ENCODE measurements at regions not wholly inside any gene's neighbourhood (a gene's known extent, or its start where the extent isn't known, plus 50 kb on each side); places are given as distances from the start of the nearest gene placed in this dataset.

- Histone ChIP-seq H3K4me1 (no peaks in the 10 kb centered on the region), H3K27ac (no peak overlapping the region), H3K36me3 (no peaks in the 10 kb centered on the region), H3K4me3 (no peak overlapping the region), H3K27me3 (no peaks in the 10 kb centered on the region), H3K9me3 (no peaks in the 10 kb centered on the region)
- intact Hi-C loops (cut with DNase I; ENCODE audit: low total_unique reads): no loop called here
- TF ChIP-seq POLR2AphosphoS5 (IDR thresholded peaks at IDR 0.05) (no peak), CTCF (IDR thresholded peaks at IDR 0.05) (no peak), POLR2A (IDR thresholded peaks at IDR 0.05) (no peak), EP300 (IDR thresholded peaks at IDR 0.05) (no peak)
- no peak for DNase-seq
- WGBS, 5 donors: 72 to 84% (median 77%) methylated on average over 2 of the region's 2 CpGs
These were observed 347.2 kb upstream of the ZC3H15 start for GRCh38 chr2:186138845-186139244.

- Histone ChIP-seq H3K36me3 (peaks cover 0 to 7% (median 0%) of the 10 kb centered on the region in 4 donors), H3K27ac (no peak overlapping the region), H3K4me3 (no peak overlapping the region), H3K9me3 (peaks cover 0 to 41% (median 21%) of the 10 kb centered on the region in 4 donors), H3K27me3 (no peaks in the 10 kb centered on the region), H3K4me1 (no peaks in the 10 kb centered on the region)
- DNase-seq: no peak
- TF ChIP-seq CTCF (IDR thresholded peaks at IDR 0.05): no peak
- TF ChIP-seq POLR2A (IDR thresholded peaks at IDR 0.05): no peak
- no peak for TF ChIP-seq POLR2AphosphoS5 (IDR thresholded peaks at IDR 0.05)
- TF ChIP-seq EP300 (IDR thresholded peaks at IDR 0.05): no peak
- intact Hi-C loops (cut with DNase I; ENCODE audit: low total_unique reads): no loop called here
These were observed 327.0 kb upstream of the ZC3H15 start for GRCh38 chr2:186159101-186159500.

- WGBS, 5 donors: 96 to 100% (median 98%) methylated on average over 2 of the region's 2 CpGs
- Histone ChIP-seq H3K27me3 (no peaks in the 10 kb centered on the region), H3K4me3 (no peak overlapping the region), H3K4me1 (no peaks in the 10 kb centered on the region), H3K36me3 (no peaks in the 10 kb centered on the region), H3K27ac (no peak overlapping the region), H3K9me3 (peaks cover 0 to 9% (median 3%) of the 10 kb centered on the region in 4 donors)
- DNase-seq: no peak
- TF ChIP-seq EP300 (IDR thresholded peaks at IDR 0.05) (no peak), POLR2AphosphoS5 (IDR thresholded peaks at IDR 0.05) (no peak), POLR2A (IDR thresholded peaks at IDR 0.05) (no peak), CTCF (IDR thresholded peaks at IDR 0.05) (no peak)
- intact Hi-C loops (cut with DNase I; ENCODE audit: low total_unique reads): no loop called here
These were observed 321.7 kb upstream of the ZC3H15 start for GRCh38 chr2:186164325-186164724.

- no peaks in the 10 kb centered on the region for H3K4me1 ChIP-seq
- no peaks in the 10 kb centered on the region for H3K27me3 ChIP-seq
- DNase-seq: no peak
- H3K9me3 ChIP-seq: no peaks in the 10 kb centered on the region
- H3K27ac ChIP-seq: no peak overlapping the region
- H3K4me3 ChIP-seq: no peak overlapping the region
- intact Hi-C loops (cut with DNase I; ENCODE audit: low total_unique reads): no loop called here
- 85 to 97% (median 86%) methylated on average over 1 of the region's 1 CpG for WGBS, 5 donors
- no peak for TF ChIP-seq CTCF (IDR thresholded peaks at IDR 0.05)
- TF ChIP-seq EP300 (IDR thresholded peaks at IDR 0.05): no peak
- no peak for TF ChIP-seq POLR2AphosphoS5 (IDR thresholded peaks at IDR 0.05)
- no peak for TF ChIP-seq POLR2A (IDR thresholded peaks at IDR 0.05)
- no peaks in the 10 kb centered on the region for H3K36me3 ChIP-seq
These were observed 315.4 kb upstream of the ZC3H15 start for GRCh38 chr2:186170693-186171092.
